Esophagus muscularis mucosa (tissue), 4 donors: ENCODE measurements at regions not wholly inside any gene's neighbourhood (a gene's known extent, or its start where the extent isn't known, plus 50 kb on each side); places are given as distances from the start of the nearest gene placed in this dataset.
"Not testable (repeated sequence)": the region's sequence is repeated elsewhere in the genome, so short reads cannot be mapped to it uniquely, and the experiment has no call there.

Experiments used
- DNase-seq: peaks from one replicate; pipeline ENCODE4 v3.0.0-alpha.2; 2017; ENCODE audit errors: extremely low spot score
- H3K27ac ChIP-seq, 4 donors: fragments of 200-600 bp; sonication (generic); replicated peaks in 1 of 4; 1 replicate in 3 of 4; 2 replicates in 1 of 4; pipeline ENCODE4 v1.5.1; 2016 to 2019; ENCODE audit warnings: mild to moderate bottlenecking in 1 of 4
- H3K27me3 ChIP-seq, 4 donors: fragments of 200-600 bp; sonication (generic); one replicate each; pipeline versions ENCODE4 v1.5.1 to v1.6.0; 2016 to 2019
- H3K36me3 ChIP-seq, 4 donors: fragments of 200-600 bp; sonication (generic); one replicate each; pipeline ENCODE4 v1.5.1; 2016 to 2019
- H3K4me1 ChIP-seq, 4 donors: fragments of 200-600 bp; sonication (generic); one replicate each; pipeline ENCODE4 v1.5.1; 2016 to 2019
- H3K4me3 ChIP-seq, 4 donors: fragments of 200-600 bp; sonication (generic); 1 replicate in 2 of 4; 2 replicates in 2 of 4; pipeline ENCODE4 v1.5.1; 2016 to 2019; ENCODE audit warnings: mild to moderate bottlenecking in 4 of 4, moderate library complexity in 1 of 4
- H3K9me3 ChIP-seq, 4 donors: fragments of 200-600 bp; sonication (generic); 1 replicate in 3 of 4; 2 replicates in 1 of 4; pipeline ENCODE4 v1.5.1; 2016 to 2019
- EP300 ChIP-seq: sonication (generic); formaldehyde crosslinking; IDR thresholded peaks from one replicate; pipeline ENCODE4 v1.6.1; 2017; ENCODE audit warnings: antibody characterized with exemption
- POLR2A ChIP-seq: fragments of 450-650 bp; IDR thresholded peaks from one replicate; pipeline ENCODE4 v1.6.1; 2017; ENCODE audit warnings: antibody characterized with exemption, moderate library complexity, mild to moderate bottlenecking, low read depth
- POLR2AphosphoS5 ChIP-seq, 2 donors: sonication (generic); formaldehyde crosslinking; IDR thresholded peaks; one replicate each; pipeline ENCODE4 v1.6.1; 2017; ENCODE audit warnings: antibody characterized with exemption in 2 of 2
- WGBS: methylation state at CpG from one replicate; pipeline ENCODE4 v1.1.5; 2018; 5-methylcytosine and 5-hydroxymethylcytosine counted together
- intact Hi-C: fragments of 100-400 bp; cut with DNase I; formaldehyde crosslinking; loops from one replicate; pipeline ENCODE4 v1.15.1; 2023
- TF ChIP-seq, protein P1 (sequence below), 3 experiments: fragments of 200-600 bp in 2 of 3; fragments of 450-650 bp in 1 of 3; sonication (generic) in 2 of 3; IDR thresholded peaks; one replicate each; pipeline ENCODE4 v1.5.1; 2017 to 2019; ENCODE audit warnings: antibody characterized with exemption in 3 of 3, mild to moderate bottlenecking in 2 of 3, moderate library complexity in 1 of 3

DNA sequence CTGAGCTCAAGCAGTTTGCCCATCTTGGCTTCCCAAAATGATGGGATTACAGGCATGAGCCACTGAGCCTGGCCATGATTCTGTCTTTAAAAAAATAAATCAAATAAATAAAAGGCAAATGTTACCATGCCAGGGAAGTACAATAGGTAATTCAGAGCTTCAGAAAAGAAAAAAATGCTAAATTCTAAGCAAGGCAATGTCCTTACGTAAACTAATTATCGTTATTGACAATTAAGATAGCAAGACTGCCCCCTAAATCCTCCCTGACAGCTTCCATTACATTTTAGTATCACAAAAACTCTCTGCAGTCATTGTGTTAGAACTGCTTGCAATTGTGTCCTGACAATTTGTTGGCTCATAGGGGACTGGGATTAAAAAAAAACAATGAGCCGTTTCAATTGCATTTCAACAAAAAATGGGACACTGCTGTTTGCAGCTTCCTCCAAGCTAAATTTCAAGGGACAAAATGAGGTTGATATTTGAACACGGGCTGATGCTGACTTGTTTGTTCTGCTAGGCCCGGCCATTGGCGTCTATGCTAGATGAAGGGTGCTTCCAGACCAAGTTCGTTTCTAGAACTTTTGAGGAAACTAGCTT, 88.9 kb downstream of the MOGAT1 start:
- intact Hi-C loops, result no loop called here
- TF ChIP-seq, protein P1, sequence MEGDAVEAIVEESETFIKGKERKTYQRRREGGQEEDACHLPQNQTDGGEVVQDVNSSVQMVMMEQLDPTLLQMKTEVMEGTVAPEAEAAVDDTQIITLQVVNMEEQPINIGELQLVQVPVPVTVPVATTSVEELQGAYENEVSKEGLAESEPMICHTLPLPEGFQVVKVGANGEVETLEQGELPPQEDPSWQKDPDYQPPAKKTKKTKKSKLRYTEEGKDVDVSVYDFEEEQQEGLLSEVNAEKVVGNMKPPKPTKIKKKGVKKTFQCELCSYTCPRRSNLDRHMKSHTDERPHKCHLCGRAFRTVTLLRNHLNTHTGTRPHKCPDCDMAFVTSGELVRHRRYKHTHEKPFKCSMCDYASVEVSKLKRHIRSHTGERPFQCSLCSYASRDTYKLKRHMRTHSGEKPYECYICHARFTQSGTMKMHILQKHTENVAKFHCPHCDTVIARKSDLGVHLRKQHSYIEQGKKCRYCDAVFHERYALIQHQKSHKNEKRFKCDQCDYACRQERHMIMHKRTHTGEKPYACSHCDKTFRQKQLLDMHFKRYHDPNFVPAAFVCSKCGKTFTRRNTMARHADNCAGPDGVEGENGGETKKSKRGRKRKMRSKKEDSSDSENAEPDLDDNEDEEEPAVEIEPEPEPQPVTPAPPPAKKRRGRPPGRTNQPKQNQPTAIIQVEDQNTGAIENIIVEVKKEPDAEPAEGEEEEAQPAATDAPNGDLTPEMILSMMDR (IDR thresholded peaks at IDR 0.05), result no peak
- TF ChIP-seq POLR2AphosphoS5 (IDR thresholded peaks at IDR 0.05), result no peak
- TF ChIP-seq EP300, result no peak
- no peak for TF ChIP-seq POLR2A
- 86% methylated on average over 7 of the region's 7 CpGs for WGBS

DNA sequence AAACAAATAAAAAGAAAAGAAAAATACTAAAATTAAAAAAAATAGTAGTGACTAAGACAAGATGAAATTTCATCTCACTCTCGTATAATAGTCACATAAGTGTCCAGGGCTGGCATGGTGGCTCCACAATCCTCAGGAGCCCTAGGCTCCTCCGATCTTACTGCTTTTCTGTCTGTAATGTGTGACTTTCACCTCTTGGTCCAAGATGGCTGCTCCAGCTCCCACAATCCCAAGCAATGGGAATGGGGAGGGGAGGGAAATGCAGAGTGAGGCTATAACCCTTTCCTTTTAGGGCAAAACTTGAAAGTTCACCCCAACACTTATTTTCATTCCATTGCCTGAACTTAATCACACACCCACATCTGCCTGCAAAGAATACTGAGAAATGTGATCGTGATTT, 90.4 kb downstream of the MOGAT1 start:
- WGBS, result 93% methylated on average over 3 of the region's 3 CpGs
- DNase-seq, result no peak
- Histone ChIP-seq H3K9me3 (no peaks in the 10 kb centered on the region), H3K27ac (no peak overlapping the region), H3K27me3 (no peaks in the 10 kb centered on the region), H3K36me3 (no peaks in the 10 kb centered on the region), H3K4me3 (no peak overlapping the region), H3K4me1 (no peaks in the 10 kb centered on the region)
- intact Hi-C loops, result no loop called here
- TF ChIP-seq POLR2A (no peak), POLR2AphosphoS5 (IDR thresholded peaks at IDR 0.05) (no peak), EP300 (no peak)
- TF ChIP-seq, protein P1 (IDR thresholded peaks at IDR 0.05), result no peak

More for the DNA sequence above, 88.9 kb downstream of the MOGAT1 start:
- Histone ChIP-seq H3K4me1 (peaks cover 0 to under 1% (median 0%) of the 10 kb centered on the region in 4 donors), H3K36me3 (no peaks in the 10 kb centered on the region), H3K4me3 (no peak overlapping the region), H3K27me3 (no peaks in the 10 kb centered on the region), H3K9me3 (no peaks in the 10 kb centered on the region), H3K27ac (no peak overlapping the region)
- DNase-seq, result no peak

DNA sequence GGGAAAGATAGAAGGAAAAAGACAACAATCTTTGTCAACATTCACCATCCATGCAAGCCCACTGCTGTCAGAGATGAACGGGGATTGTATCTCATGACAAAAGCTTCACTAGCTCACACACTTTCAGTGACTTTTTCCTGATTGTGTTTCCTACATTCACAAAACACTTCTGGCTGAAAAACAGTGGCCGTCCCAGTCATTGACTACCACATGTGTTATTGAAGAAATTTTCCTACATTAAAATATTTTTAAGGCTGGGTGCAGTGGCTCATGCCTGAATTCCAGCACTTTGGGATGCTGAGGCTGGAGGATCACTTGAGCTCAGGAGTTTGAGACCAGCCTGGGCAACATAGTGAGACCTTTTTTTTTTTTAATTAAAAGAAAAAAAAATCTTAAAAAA, 90.9 kb downstream of the MOGAT1 start:
- H3K4me3 ChIP-seq, result no peak overlapping the region
- no peaks in the 10 kb centered on the region for H3K27me3 ChIP-seq
- WGBS, result 68% methylated on average over 2 of the region's 2 CpGs
- no peak overlapping the region for H3K27ac ChIP-seq
- TF ChIP-seq POLR2AphosphoS5 (IDR thresholded peaks at IDR 0.05) (no peak), EP300 (no peak)
- intact Hi-C loops, result no loop called here
- no peak for DNase-seq
- no peaks in the 10 kb centered on the region for H3K36me3 ChIP-seq
- no peaks in the 10 kb centered on the region for H3K9me3 ChIP-seq
- no peaks in the 10 kb centered on the region for H3K4me1 ChIP-seq

DNA sequence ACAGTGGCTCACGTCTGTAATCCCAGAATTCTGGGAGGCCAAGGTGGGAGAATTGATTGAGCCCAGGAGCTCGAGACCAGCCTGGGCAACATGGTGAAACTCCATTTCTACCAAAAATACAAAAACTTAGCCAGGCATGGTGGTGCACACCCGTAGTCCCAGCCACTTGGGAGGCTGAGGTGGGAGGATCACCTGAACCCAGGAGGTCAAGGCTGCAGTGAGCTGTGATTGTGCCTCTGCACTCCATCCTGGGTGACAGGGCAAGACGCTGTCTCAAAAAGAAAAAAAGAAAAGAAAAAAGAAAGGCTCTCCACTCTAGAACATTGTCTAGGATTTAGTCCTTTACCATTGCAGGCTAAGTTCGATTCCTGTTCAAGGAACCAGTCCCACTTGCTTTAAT, 94.4 kb downstream of the MOGAT1 start:
- WGBS, result 73% methylated on average over 5 of the region's 5 CpGs
- H3K27ac ChIP-seq, intact Hi-C loops, H3K4me3 ChIP-seq, H3K36me3 ChIP-seq, H3K9me3 ChIP-seq, H3K27me3 ChIP-seq, H3K4me1 ChIP-seq, DNase-seq: not testable (repeated sequence)

DNA sequence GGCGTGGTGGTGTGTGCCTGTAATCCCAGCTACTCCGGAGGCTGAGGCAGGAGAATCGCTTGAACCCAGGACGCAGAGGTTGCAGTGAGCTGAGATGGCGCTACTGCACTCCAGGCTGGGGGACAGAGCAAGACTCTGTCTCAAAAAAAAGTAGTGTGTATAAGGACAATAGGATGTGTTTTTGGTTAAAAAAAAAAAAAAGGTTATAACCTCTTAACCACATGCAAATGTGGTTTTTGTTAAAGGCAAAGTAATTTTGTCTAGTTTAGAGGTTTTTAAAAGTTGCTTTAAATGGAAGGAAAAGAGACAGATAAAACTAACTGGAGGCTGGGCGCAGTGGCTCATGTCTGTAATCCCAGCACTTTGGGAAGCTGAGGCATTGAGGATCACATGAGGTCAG, 92.8 kb upstream of the ACSL3 start:
- 93% methylated on average over 6 of the region's 6 CpGs for WGBS
- H3K36me3 ChIP-seq, H3K27me3 ChIP-seq, H3K27ac ChIP-seq, H3K9me3 ChIP-seq, H3K4me3 ChIP-seq, intact Hi-C loops, H3K4me1 ChIP-seq, DNase-seq: not testable (repeated sequence)

DNA sequence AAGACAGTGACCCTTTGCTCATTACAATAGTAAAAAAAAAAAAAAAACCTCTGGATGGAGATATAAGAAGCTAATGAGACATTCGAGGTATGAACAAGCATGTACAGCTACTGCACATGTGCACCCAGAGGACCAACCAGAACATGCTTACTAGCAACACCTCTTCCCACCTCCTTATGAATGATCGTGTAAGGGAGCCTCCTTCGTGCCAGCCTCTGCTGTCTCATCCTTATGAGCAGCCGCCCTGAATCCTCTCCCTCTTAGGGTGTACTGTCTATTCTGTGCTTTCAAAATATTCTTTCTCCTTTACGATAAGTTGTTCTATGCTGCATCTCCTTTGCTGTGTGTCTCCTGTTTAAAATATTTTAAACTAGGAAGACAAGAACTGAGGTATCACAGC, 91.4 kb upstream of the ACSL3 start:
- Histone ChIP-seq H3K27ac (no peak overlapping the region), H3K36me3 (no peaks in the 10 kb centered on the region), H3K4me1 (no peaks in the 10 kb centered on the region), H3K27me3 (no peaks in the 10 kb centered on the region), H3K9me3 (no peaks in the 10 kb centered on the region), H3K4me3 (no peak overlapping the region)
- intact Hi-C loops, result no loop called here
- 81% methylated on average over 5 of the region's 5 CpGs for WGBS
- DNase-seq, result no peak
- TF ChIP-seq, protein P1 (IDR thresholded peaks at IDR 0.05), result no peak
- no peak for TF ChIP-seq POLR2A
- no peak for TF ChIP-seq POLR2AphosphoS5 (IDR thresholded peaks at IDR 0.05)
